ENCODE measurements at regions not wholly inside any gene's neighbourhood (a gene's known extent, or its start where the extent isn't known, plus 50 kb on each side); places are given as distances from the start of the nearest gene placed in this dataset.

DNA sequence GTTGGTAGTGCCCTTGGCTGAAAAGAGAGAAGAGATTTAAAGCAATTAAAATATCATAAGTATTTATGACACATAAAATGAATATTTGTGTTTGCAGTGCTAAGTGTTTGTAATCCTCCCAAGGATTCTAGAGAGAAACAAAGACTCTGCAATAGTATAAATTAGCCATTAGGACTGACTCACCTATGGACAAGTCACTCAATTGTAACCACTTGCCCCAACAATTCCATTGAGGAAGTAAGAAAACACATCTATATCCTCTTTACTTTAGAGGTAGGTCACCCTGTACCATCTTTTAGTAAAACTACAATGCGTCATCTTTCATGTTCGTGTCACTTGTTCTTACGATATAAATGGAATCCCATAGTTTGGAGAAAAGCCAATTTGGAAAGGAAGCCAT, 85.7 kb upstream of the INHBA start:
- no peak overlapping the region for H3K9ac ChIP-seq (ENCODE audit: low read length)
- H3K27me3 ChIP-seq (replicated peaks; ENCODE audit: control insufficient read depth, insufficient read depth, low read length): no peaks in the 10 kb centered on the region
- H3K4me1 ChIP-seq (ENCODE audit: control insufficient read depth, insufficient read depth, low read length): peaks cover 23% of the 10 kb centered on the region
- DNase-seq (ENCODE audit: low read depth): no peak
- H3K36me3 ChIP-seq (ENCODE audit: control insufficient read depth, insufficient read depth, low read length, severe bottlenecking): no peaks in the 10 kb centered on the region
- H3K4me3 ChIP-seq (ENCODE audit: low read length): no peak overlapping the region
- H3K9me3 ChIP-seq (ENCODE audit: control insufficient read depth, low read length): no peaks in the 10 kb centered on the region

DNA sequence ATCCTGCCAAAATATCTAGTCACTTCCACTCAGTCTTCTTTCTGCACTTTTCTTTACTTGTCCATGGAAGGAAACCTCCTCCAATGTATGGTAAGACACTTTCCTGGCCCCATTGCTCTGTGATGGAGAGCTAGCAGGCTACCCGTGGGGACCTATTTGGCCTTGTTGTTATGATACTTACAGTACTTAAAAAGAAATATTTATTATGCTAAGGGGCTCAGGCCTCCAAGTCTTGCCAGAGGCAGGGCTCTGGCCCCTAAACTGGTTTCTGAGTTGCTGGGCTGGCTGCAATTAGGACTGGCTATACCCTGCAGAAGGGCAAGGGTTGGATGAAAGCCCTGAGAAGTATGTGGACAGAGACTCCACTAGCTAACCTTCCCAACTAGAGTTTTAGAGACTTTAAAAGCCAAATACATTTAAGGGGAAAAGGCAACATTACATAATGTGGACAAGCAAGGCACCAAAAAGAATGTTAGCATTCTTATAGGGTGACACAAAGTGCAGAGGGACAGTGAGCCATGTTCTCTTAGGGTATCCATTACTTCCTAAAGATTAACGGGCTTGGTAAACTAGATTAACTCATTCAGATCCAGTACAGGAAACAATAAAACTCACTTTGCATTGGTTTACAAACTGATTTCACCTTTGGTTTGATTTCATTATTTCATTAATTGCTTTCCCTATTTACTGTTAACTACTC, 84.9 kb upstream of the INHBA start:
- peak; percentile 14 for DNase-seq (ENCODE audit: low read depth)
- H3K4me3 ChIP-seq (ENCODE audit: low read length): no peak overlapping the region
- no peaks in the 10 kb centered on the region for H3K9me3 ChIP-seq (ENCODE audit: control insufficient read depth, low read length)
- no peaks in the 10 kb centered on the region for H3K36me3 ChIP-seq (ENCODE audit: control insufficient read depth, insufficient read depth, low read length, severe bottlenecking)
- peaks cover 23% of the 10 kb centered on the region for H3K4me1 ChIP-seq (ENCODE audit: control insufficient read depth, insufficient read depth, low read length)
- no peaks in the 10 kb centered on the region for H3K27me3 ChIP-seq (replicated peaks; ENCODE audit: control insufficient read depth, insufficient read depth, low read length)
- H3K9ac ChIP-seq (ENCODE audit: low read length): peak overlapping the region; percentile 52

DNA sequence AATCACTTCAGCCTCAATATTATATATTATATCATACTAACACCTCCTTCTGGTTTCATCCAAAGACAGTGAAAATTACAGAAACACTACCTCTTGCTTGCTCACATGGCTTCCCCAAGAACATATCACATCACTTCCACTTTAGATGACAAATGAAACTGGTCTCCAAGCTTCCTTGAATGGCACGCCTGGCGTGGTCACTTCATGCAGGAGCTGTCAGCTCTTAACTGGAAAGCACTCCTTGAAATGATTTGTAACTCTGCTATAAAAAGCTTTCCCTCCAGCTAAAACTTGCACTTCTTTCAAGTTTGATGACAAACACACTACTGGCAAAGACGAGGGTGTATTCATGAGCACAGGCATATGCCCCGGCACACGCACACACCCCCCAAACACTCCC, 84.1 kb upstream of the INHBA start:
- no peaks in the 10 kb centered on the region for H3K9me3 ChIP-seq (ENCODE audit: control insufficient read depth, low read length)
- H3K4me1 ChIP-seq (ENCODE audit: control insufficient read depth, insufficient read depth, low read length): peaks cover 23% of the 10 kb centered on the region
- DNase-seq (ENCODE audit: low read depth): no peak
- H3K9ac ChIP-seq (ENCODE audit: low read length): peak overlapping the region; percentile 52
- H3K27me3 ChIP-seq (replicated peaks; ENCODE audit: control insufficient read depth, insufficient read depth, low read length): no peaks in the 10 kb centered on the region
- H3K4me3 ChIP-seq (ENCODE audit: low read length): no peak overlapping the region
- no peaks in the 10 kb centered on the region for H3K36me3 ChIP-seq (ENCODE audit: control insufficient read depth, insufficient read depth, low read length, severe bottlenecking)

DNA sequence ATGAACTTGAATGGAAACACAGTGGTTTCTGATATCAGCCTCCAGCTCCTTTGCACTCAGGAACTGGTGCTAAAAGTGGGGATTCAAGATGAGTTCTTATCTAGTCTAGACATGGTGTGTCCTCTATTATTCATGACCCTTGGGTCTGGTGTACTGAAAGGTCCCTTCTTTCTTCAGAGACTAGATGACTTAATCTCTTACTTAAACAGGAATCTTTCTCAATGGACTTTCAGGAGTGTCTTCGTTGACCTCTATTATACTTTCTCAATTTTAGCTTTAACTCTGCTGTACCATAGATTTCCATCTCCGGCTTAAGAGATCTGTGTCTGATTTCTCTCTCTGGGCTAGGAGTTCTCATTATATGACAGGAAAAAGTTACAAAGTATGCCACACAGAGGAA, 83.5 kb upstream of the INHBA start:
- H3K4me3 ChIP-seq (ENCODE audit: low read length): no peak overlapping the region
- no peak for DNase-seq (ENCODE audit: low read depth)

DNA sequence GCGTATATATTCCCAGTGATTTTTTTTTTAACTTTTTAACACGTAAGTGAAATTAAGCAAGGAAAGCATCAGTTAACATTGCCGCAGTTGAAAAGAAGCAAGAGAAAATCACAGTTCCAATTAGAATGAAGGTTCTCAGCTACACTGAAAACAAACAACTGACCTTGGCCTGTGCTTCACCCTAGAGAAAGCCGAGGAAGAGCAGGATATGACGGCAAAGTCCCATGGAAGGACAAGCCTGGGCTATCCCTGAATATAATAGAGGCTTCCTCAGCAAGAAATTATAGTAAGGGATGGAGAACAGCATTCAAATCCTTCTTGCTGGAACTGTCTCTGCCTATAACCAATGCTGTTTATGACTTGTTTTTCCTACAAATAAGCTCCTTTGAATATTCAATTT, 83.0 kb upstream of the INHBA start:
- no peaks in the 10 kb centered on the region for H3K36me3 ChIP-seq (ENCODE audit: control insufficient read depth, insufficient read depth, low read length, severe bottlenecking)
- H3K9ac ChIP-seq (ENCODE audit: low read length): no peak overlapping the region
- no peak for DNase-seq (ENCODE audit: low read depth)
- peaks cover 23% of the 10 kb centered on the region for H3K4me1 ChIP-seq (ENCODE audit: control insufficient read depth, insufficient read depth, low read length)
- H3K27me3 ChIP-seq (replicated peaks; ENCODE audit: control insufficient read depth, insufficient read depth, low read length): no peaks in the 10 kb centered on the region
- H3K4me3 ChIP-seq (ENCODE audit: low read length): no peak overlapping the region
- H3K9me3 ChIP-seq (ENCODE audit: control insufficient read depth, low read length): no peaks in the 10 kb centered on the region

More for the DNA sequence above, 83.5 kb upstream of the INHBA start:
- H3K4me1 ChIP-seq (ENCODE audit: control insufficient read depth, insufficient read depth, low read length): peaks cover 23% of the 10 kb centered on the region
- H3K9me3 ChIP-seq (ENCODE audit: control insufficient read depth, low read length): no peaks in the 10 kb centered on the region
- no peaks in the 10 kb centered on the region for H3K36me3 ChIP-seq (ENCODE audit: control insufficient read depth, insufficient read depth, low read length, severe bottlenecking)
- peak overlapping the region; percentile 52 for H3K9ac ChIP-seq (ENCODE audit: low read length)
- no peaks in the 10 kb centered on the region for H3K27me3 ChIP-seq (replicated peaks; ENCODE audit: control insufficient read depth, insufficient read depth, low read length)

DNA sequence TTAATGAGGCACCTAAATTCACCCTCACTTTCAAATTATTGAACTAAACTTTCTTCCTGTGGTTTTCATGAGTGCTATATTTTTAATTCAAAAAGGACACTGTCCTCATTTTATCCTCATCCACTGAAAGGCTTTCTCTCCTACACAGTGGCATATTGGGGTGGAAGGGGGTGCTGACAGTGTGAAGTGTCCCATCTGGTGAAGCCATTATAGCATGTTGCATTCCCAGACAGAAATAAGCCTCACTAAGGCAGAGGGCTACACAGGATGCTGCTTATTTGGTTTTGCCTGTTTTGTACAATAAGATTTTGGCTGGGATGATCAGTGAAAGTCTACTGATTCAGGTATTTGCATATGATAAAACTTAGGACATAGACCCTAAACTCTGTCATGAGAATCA, 82.4 kb upstream of the INHBA start:
- Histone ChIP-seq H3K36me3 (ENCODE audit: control insufficient read depth, insufficient read depth, low read length, severe bottlenecking) (no peaks in the 10 kb centered on the region), H3K9ac (ENCODE audit: low read length) (no peak overlapping the region), H3K4me3 (ENCODE audit: low read length) (no peak overlapping the region), H3K27me3 (replicated peaks; ENCODE audit: control insufficient read depth, insufficient read depth, low read length) (no peaks in the 10 kb centered on the region), H3K4me1 (ENCODE audit: control insufficient read depth, insufficient read depth, low read length) (peaks cover 23% of the 10 kb centered on the region), H3K9me3 (ENCODE audit: control insufficient read depth, low read length) (no peaks in the 10 kb centered on the region)
- no peak for DNase-seq (ENCODE audit: low read depth)

DNA sequence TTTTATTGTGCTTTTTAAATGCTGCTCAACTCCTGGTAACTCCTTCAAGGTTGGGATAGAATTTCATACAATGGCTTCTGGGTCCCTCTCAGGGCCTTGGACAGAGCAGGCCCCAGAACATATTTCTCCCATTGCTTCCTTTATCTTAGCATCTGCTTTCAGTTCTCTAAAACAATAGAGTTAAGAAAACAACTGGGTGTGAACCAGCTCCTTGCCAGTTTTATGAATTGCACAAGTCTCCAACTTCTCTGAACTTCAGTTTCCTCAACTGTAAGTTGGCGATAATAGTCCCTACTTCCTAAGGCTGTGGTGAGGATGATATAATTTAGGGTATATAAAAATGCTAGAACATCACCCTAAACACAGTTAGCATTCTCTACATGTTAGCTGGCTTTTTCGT, 77.0 kb upstream of the INHBA start:
- Histone ChIP-seq H3K4me1 (ENCODE audit: control insufficient read depth, insufficient read depth, low read length) (no peaks in the 10 kb centered on the region), H3K27me3 (replicated peaks; ENCODE audit: control insufficient read depth, insufficient read depth, low read length) (no peaks in the 10 kb centered on the region), H3K9me3 (ENCODE audit: control insufficient read depth, low read length) (no peaks in the 10 kb centered on the region), H3K36me3 (ENCODE audit: control insufficient read depth, insufficient read depth, low read length, severe bottlenecking) (no peaks in the 10 kb centered on the region), H3K4me3 (ENCODE audit: low read length) (no peak overlapping the region), H3K9ac (ENCODE audit: low read length) (no peak overlapping the region)
- peak; percentile 52 for DNase-seq (ENCODE audit: low read depth)

DNA sequence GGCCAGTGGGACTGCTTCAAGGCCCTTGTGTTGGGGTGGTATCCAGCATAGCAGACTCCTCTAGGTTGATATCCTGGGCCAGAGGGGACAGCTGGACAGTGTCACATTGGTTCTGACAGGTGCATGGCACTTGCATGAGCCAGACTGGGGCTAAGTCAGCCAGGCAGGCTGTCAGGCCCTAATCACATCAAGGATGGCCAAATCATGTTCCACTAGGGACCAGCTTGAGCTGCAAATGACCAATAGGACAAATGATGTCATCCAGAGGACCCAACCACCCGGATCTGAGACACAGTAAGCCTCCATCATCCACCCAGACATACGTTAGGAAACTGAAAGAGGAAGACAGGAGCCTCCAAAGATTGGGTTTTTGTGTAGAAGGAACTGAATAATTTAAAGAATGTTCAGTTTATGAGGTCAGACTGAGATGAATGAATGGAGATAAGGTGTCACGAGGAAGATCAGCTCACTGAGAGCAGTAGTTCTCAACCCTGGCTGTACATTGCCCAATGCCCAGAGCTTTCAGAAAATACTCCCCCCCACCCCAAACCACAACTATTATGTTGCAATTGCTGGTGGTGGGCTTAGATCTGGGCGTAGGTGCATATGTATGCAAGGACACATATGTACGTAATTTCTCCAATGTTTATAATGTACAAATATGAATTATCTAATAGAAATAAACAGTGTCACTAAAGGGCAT, 75.2 kb upstream of the INHBA start:
- Histone ChIP-seq H3K9ac (ENCODE audit: low read length) (no peak overlapping the region), H3K4me1 (ENCODE audit: control insufficient read depth, insufficient read depth, low read length) (no peaks in the 10 kb centered on the region), H3K27me3 (replicated peaks; ENCODE audit: control insufficient read depth, insufficient read depth, low read length) (no peaks in the 10 kb centered on the region), H3K9me3 (ENCODE audit: control insufficient read depth, low read length) (no peaks in the 10 kb centered on the region), H3K4me3 (ENCODE audit: low read length) (no peak overlapping the region), H3K36me3 (ENCODE audit: control insufficient read depth, insufficient read depth, low read length, severe bottlenecking) (no peaks in the 10 kb centered on the region)
- no peak for DNase-seq (ENCODE audit: low read depth)

DNA sequence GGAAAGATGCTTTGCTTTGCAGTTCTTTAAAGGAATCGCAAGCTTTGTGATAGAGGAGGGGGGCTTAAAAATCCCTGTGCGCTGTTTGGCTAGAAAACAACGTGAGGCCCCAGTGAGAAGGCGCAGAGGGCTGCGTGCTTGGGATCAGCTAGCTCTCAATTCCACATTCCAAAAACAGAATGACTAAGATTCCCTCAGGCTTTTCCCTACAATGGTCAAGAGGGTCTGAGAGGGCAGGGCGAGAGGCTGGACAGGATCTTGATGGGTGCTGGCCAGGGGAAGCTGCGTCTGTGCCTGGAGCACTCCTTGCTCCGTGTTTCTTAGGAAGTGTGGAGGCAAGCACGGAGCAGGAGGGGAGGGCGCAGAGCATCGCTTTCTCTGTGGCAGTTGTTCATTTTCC, 72.1 kb upstream of the INHBA start:
- no peak overlapping the region for H3K4me3 ChIP-seq (ENCODE audit: low read length)

DNA sequence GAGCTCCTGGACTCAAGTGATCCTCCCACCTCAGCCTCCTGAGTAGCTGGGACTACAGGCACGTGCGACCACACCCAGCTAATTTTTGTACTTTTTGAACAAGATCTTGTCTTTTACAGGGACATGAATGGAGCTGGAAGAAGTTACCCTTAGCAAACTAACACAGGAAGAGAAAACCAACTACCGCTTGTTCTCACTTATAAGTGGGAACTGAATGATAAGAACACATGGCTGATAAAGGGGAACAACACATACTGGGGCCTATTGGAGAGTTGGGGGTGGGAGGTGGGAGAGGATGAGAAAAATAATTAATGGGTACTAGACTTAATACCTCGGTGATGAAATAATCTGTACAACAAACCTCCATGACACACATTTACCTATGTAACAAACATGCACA, 70.9 kb upstream of the INHBA start:
- no peaks in the 10 kb centered on the region for H3K27me3 ChIP-seq (replicated peaks; ENCODE audit: control insufficient read depth, insufficient read depth, low read length)
- H3K36me3 ChIP-seq (ENCODE audit: control insufficient read depth, insufficient read depth, low read length, severe bottlenecking): no peaks in the 10 kb centered on the region
- DNase-seq (ENCODE audit: low read depth): no peak
- no peaks in the 10 kb centered on the region for H3K4me1 ChIP-seq (ENCODE audit: control insufficient read depth, insufficient read depth, low read length)
- H3K4me3 ChIP-seq (ENCODE audit: low read length): no peak overlapping the region
- H3K9me3 ChIP-seq (ENCODE audit: control insufficient read depth, low read length): no peaks in the 10 kb centered on the region
- no peak overlapping the region for H3K9ac ChIP-seq (ENCODE audit: low read length)

More for the DNA sequence above, 72.1 kb upstream of the INHBA start:
- no peaks in the 10 kb centered on the region for H3K27me3 ChIP-seq (replicated peaks; ENCODE audit: control insufficient read depth, insufficient read depth, low read length)
- H3K36me3 ChIP-seq (ENCODE audit: control insufficient read depth, insufficient read depth, low read length, severe bottlenecking): no peaks in the 10 kb centered on the region
- H3K9me3 ChIP-seq (ENCODE audit: control insufficient read depth, low read length): no peaks in the 10 kb centered on the region
- no peaks in the 10 kb centered on the region for H3K4me1 ChIP-seq (ENCODE audit: control insufficient read depth, insufficient read depth, low read length)
- no peak overlapping the region for H3K9ac ChIP-seq (ENCODE audit: low read length)
- no peak for DNase-seq (ENCODE audit: low read depth)

DNA sequence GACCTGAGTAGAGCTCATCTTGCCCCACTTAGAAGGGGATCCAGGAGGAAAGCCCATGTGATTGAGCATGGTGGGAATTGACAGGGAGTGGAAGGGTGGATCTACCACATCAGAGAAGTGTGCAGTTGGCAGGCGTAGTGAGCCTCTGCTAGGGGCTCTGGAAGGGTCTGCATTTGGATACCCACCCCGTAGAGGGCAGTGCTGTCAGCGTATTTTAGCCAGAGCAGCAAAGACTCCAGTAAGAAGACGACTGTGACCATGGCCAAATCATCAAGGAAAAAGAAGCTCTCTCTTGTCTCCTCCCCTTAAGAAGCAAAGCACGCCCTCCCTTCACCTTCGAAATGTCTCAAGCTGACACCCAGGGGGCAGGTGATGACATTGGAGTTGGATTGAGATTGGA, 68.8 kb upstream of the INHBA start:
- no peaks in the 10 kb centered on the region for H3K9me3 ChIP-seq (ENCODE audit: control insufficient read depth, low read length)
- no peaks in the 10 kb centered on the region for H3K27me3 ChIP-seq (replicated peaks; ENCODE audit: control insufficient read depth, insufficient read depth, low read length)
- DNase-seq (ENCODE audit: low read depth): no peak
- H3K36me3 ChIP-seq (ENCODE audit: control insufficient read depth, insufficient read depth, low read length, severe bottlenecking): no peaks in the 10 kb centered on the region
- no peak overlapping the region for H3K9ac ChIP-seq (ENCODE audit: low read length)
- H3K4me3 ChIP-seq (ENCODE audit: low read length): no peak overlapping the region
- no peaks in the 10 kb centered on the region for H3K4me1 ChIP-seq (ENCODE audit: control insufficient read depth, insufficient read depth, low read length)

All from adipocyte (in vitro differentiated cells).